HG03521 (cell line): ENCODE measurements at regions not wholly inside any gene's neighbourhood (a gene's known extent, or its start where the extent isn't known, plus 50 kb on each side); places are given as distances from the start of the nearest gene placed in this dataset.
"Not testable (repeated sequence)": the region's sequence is repeated elsewhere in the genome, so short reads cannot be mapped to it uniquely, and the experiment has no call there.

ENCODE experiments used
- ATAC-seq: cut with Tn5 transposase; IDR thresholded peaks from one replicate; pipeline ENCODE4 v1.9.1; 2021; ENCODE audit warnings: mild to moderate bottlenecking, moderate library complexity; ENCODE audit not compliant: unreplicated experiment

- no peak for ATAC-seq
These were observed 212.9 kb upstream of the APCDD1 start for GRCh38 chr18:10241579-10241978.

DNA sequence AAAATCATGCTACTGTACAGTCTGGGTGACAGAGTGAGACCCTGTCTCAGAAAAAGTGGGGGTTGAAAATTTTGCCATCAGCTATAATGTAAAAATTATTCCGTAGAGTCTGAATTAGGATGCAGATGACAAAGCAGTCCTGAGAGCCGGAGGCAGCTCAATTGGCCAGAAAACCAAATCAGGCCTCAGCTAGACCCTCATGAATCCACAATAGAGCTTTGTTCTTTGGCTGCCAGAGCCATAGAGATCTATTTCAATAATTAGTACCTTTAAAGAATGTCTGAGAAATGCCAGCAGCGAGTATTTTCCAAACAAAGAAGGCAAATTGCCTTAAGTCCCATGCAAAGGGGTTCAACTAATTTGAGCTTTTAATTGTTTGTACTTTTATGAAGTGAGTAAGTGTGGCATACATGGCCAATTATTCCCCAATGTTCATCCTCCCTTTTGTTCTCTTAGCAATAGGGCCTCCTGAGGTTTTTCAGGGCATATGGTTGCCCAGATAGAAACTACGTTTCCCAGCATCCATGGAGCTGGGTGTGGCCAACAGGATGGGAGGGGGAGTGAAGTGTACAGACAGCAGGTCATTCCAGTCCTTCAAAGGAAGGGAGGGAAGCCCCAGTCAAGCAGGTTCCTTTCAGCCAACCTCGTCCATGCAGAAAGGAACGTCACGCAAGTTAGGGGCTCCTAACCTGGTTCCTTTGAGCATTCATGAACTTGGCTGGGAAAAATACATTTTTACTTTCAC is 211.3 kb upstream of the APCDD1 start:
- ATAC-seq, result no peak

DNA sequence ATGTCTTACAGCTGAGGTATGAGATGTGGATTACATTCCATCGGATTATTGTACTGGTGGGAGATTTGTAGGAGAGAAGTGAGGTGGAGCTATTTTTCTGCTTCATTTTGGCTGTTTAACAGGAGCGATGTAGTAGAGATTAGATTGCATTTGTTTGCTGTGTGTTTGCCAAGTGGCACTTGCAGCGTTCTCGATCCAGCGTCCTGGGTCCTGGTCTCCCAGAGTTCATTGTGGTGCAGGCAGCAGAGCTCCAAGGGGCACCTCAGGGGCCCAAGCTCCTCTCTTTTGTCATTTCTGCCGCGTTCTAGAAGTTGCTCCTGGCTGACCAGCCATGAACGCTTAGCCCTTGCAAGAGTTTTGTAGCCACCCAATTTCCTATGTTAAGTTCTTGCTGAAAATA is 210.1 kb upstream of the APCDD1 start:
- no peak for ATAC-seq

DNA sequence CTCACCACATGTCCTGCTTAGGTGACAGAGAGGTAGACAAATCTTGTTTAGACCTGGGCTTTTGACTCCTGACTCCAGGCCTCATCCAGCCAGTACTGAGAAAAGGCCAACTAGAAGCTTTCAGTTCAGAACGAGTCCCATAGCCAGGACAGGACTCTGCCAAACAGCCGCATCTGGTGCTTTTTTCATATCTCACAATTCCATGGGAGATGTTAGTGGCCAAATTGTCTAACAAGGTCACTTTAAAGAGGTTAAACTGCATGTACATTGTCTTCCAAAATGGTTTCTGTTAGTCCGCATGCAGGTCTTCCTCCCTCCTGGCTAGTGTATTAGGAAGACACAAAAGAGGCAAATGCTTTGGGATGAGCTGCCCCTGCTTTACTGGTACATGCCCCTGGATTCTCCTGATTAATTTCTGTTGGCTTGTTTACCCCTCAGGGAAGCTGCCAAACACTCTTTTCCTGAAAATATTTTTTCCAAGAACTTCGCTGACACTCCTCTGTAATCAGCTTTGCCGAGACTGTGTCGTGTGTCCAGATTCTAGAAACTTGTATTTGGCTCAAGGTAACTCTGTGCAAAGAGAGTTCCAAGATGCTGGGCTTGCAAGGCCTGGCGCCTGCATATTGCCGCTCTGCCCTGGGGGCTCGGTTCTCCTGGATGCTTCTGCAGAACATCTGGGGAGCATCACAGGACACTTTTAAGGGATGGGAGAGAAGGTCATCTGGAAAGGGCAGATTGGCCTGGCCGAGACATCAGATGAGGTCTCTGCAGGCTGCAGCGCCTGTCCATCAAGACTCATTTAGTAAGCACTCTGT is 209.2 kb upstream of the APCDD1 start:
- no peak for ATAC-seq

DNA sequence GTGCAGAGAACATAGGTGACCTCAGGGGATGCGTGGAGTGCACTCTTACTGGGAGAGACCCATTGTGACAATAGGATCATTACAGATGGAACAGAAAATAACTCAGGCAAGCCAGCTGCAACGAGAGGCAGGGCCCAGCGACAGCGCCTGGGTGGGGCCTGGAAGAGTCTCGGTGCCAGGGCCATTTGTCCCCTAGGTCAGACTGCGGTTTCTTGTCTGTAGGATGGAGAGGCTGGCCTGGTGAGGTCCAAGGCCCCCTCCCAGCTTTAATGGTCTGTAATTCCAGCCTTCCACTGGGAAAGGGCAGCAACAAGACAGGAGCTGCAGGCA is 208.6 kb upstream of the APCDD1 start:
- ATAC-seq, result no peak

GRCh38 chr18:10247021-10247741 is 207.3 kb upstream of the APCDD1 start:
- ATAC-seq, result no peak

GRCh38 chr18:10247742-10248082 is 206.7 kb upstream of the APCDD1 start:
- ATAC-seq, result no peak

DNA sequence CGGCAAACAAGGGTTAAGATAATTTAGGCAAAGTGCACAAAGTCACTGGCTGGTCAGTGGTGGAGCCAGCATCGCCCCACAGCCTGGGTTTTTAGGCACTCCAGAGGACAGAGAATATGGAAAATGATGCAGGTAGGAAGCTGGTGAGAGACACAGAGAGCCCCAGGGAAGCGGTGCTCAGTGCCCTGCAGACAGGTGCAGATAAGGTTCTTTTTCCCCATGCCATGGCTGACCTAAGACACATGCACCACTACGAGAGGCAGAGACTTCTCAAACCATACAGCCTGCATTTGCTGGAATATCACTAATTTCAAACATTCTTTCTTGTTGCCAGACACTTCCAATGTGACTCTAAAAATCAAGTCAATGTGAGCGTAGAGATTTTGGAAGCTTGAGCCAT is 205.7 kb upstream of the APCDD1 start:
- no peak for ATAC-seq

DNA sequence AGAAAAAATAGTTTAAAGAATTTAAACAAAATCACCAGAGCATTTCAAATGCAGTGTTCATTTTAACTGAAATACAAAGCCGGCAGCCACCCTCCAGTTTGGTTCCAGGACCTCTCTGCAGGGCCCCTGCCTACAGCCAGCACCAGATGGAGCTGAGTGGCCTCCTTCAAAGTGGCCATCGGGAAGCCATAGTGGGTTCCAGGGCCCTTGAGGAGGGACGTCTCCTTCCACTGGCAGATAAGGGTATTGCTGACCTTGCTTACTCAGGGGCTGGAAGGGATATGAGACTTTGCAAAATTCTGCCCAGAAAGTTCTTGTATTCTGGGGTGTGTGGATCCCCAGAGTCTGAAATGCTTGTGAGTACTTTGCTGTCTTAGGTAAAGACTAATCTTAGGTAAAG is 205.2 kb upstream of the APCDD1 start:
- no peak for ATAC-seq

DNA sequence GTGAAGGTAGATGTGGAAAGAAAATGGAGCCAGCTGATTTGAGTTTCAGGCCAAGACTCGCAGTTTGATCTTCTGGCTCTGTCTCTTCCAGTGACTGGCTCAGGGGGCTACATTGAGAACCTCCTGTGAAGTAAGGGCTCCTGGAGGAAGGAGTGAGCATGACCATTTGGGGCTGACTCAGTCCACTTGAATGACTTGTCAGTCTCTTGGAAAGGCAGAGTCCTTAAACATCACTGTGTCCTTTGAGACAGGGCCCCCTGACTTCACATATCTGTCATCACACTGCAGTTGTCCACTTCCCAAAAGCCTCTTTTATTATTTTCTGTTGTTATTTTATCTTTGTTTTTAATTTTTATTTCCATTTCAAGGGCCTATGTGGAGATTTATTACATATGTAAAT is 204.6 kb upstream of the APCDD1 start:
- no peak for ATAC-seq

GRCh38 chr18:10252494-10252893 is 201.9 kb upstream of the APCDD1 start:
- ATAC-seq, result no peak

GRCh38 chr18:10252952-10253705 is 201.3 kb upstream of the APCDD1 start:
- no peak for ATAC-seq

DNA sequence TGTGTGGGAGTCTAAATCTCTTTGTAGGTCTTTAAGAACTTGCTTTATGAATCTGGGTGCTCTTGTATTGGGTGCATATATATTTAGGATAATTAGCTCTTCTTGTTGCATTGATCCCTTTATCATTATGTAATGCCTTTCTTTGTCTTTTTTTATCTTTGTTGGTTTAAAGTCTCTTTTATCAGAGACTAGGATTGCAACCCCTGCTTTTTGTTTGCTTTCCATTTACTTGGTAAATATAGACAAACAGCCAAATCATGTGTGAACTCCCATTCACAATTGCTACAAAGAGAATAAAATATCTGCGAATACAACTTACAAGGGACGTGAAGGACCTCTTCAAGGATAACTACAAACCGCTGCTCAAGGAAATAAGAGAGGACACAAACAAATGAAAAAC is 198.2 kb upstream of the APCDD1 start:
- ATAC-seq, result not testable (repeated sequence)

- no peak for ATAC-seq
These were observed 195.5 kb upstream of the APCDD1 start for GRCh38 chr18:10258836-10259474.

- ATAC-seq, result no peak
These were observed 194.5 kb upstream of the APCDD1 start for GRCh38 chr18:10259901-10260300.

DNA sequence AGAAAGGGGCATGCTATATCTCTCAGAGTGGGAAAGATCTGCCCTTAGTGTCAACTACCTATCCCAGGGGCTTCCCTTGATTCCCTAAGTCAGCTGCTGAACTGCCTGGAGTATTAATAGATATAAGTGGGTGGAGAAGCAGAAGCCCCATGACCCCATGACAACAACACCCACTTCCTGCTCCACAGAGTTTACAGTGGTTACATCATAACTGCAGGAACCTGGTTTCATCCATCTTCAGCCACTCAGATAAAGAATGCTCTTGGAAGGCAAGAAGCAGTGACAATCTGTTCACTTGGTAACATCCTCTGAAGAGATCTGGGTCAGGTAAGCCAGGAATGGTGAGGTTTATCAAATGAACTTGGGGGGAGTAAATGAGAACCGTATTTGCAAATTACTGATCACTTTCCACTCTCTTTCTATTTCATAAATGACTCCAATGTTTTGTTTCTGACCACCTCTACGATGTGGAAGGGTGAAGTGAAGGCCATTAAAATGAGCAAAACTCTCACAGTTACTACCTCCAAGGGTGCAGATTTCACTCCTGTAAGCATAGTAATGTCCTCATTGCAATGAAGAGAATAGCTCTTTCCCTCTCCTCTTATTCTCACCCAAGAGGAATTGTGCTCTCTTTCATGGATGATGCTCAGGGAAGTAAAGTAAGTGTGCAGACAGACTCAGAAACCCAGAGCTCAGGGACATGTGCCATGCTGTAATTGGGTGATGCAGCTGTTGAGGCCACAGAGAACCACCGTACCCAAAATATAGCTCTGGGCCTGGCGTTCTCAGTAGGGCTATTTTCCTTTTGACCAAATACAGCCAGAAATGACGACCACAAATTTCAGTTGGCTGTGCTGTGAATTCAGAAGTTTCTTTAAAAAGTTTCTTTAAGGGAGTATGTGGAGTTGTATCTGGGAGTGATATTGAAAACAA is 192.8 kb upstream of the APCDD1 start:
- ATAC-seq, result no peak

DNA sequence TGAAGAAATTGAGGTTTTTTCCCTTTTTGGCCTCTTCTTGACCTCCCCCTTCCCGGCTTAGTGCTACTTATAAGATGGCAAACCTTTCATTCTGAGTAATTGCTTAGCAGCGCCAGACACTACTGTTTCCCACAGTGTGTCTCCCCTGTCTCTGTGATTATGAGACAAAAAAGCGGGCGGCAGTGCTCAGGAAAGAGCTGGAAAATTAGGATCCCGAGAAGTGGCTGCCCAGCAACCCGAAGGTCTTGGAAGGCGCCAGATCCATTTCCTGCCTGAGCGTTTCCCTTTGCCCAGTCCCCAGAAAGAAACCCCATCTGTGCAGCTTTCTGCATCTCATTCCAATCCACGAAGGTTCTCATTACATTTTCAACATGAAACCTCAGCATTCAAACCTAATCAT is 191.9 kb upstream of the APCDD1 start:
- no peak for ATAC-seq

- ATAC-seq, result no peak
These were observed 190.2 kb upstream of the APCDD1 start for GRCh38 chr18:10264260-10264659.

DNA sequence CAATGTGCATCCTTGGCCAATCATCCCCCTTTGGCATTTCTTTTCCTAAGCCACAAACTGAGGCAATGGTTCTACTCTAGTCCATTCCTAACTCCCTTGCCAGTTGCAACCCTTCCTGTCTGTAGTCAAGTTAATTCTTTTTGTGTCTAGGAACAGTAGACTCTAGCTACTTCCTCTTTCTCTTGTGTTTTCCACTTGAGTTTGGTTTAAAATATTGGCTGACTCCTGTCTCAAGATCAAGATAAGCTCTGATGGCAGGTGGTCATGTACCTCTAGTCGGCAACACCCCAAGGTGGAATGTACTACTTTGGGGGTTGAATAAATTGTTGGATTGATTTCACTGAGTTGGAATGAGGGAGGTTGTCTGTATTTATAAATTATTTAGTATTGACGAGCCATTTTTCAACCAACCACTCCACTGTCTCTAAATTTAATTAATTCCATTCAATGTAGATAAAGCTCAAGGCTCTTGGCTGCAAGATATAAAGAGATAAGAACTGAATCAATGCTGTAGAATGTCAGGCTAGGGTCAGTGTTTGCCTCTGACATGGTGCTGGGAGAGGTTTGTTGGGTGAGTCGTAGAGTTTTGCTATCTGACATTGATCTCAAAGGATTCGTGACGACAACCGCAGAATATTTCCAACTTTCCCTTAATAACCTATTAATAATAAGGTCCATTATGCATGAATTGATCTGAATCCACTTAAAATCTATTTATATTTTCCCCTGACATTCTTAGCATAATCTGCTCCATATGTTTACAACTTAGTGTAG is 188.7 kb upstream of the APCDD1 start:
- ATAC-seq, result no peak
